ENCODE measurements at regions not wholly inside any gene's neighbourhood (a gene's known extent, or its start where the extent isn't known, plus 50 kb on each side); places are given as distances from the start of the nearest gene placed in this dataset.

DNA sequence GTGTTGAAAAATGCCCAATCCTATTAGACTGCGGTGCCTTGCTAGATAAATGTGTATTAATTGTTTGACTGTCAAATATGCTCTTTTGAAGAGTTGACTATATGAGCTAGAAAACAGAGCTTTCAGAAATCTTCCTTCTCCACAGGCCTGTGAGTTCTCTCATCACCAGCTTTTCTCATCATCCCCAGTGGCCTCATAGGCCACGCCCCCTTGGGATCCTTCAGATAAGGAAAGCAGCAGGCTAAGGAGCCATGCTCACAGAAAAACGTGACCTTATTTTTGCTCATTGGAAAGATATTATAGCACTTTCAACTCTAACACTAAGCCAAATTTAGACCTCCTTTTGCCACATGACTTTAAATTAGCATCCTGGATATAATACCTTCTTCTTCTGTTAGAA is 514.4 kb upstream of the ARRDC4 start:
- TF ChIP-seq CTCF (IDR thresholded peaks at IDR 0.05; ENCODE audit: low read depth, low read length) (no peak), EZH2phosphoT487 (IDR thresholded peaks at IDR 0.05; ENCODE audit: low read depth) (no peak)

Data from OCI-LY3 (cell line).